Endodermal cell (in vitro differentiated cells): ENCODE measurements at regions not wholly inside any gene's neighbourhood (a gene's known extent, or its start where the extent isn't known, plus 50 kb on each side); places are given as distances from the start of the nearest gene placed in this dataset.

Experiments used
- DNase-seq: peaks from one replicate; pipeline ENCODE4 v3.0.0-alpha.2; 2017
- H3K27ac ChIP-seq: 2 replicates; pipeline ENCODE4 v1.5.1; 2013; ENCODE audit warnings: mild to moderate bottlenecking, low read depth, low read length, moderate library complexity
- H3K27me3 ChIP-seq: 2 replicates; pipeline ENCODE4 v1.6.1; 2013; ENCODE audit warnings: mild to moderate bottlenecking, low read length, moderate library complexity; ENCODE audit not compliant: insufficient read depth, control insufficient read depth, poor library complexity, severe bottlenecking
- H3K36me3 ChIP-seq: 2 replicates; pipeline ENCODE4 v1.7.0; 2013; ENCODE audit warnings: mild to moderate bottlenecking, low read length, moderate library complexity; ENCODE audit not compliant: control insufficient read depth, insufficient read depth
- H3K4me1 ChIP-seq: one replicate; pipeline ENCODE4 v1.7.0; 2013; ENCODE audit warnings: low read length; ENCODE audit not compliant: control insufficient read depth, insufficient read depth
- H3K4me3 ChIP-seq: 2 replicates; pipeline ENCODE4 v1.5.1; 2013; ENCODE audit warnings: mild to moderate bottlenecking, low read length, moderate library complexity
- H3K9ac ChIP-seq: 2 replicates; pipeline ENCODE4 v1.6.1; 2013; ENCODE audit warnings: mild to moderate bottlenecking, low read length, moderate library complexity; ENCODE audit not compliant: poor library complexity, severe bottlenecking; ENCODE audit errors: extremely low read depth
- H3K9me3 ChIP-seq: 2 replicates; pipeline ENCODE4 v1.6.1; 2013; ENCODE audit warnings: mild to moderate bottlenecking, low read length, moderate library complexity; ENCODE audit not compliant: control insufficient read depth
- H3K27ac Mint-ChIP-seq: 2 replicates; pipeline ENCODE4 v1.8.0; 2020; ENCODE audit warnings: mixed read lengths
- H3K27me3 Mint-ChIP-seq: 2 replicates; pipeline ENCODE4 v1.8.0; 2021; ENCODE audit warnings: mild to moderate bottlenecking, mixed read lengths; ENCODE audit not compliant: insufficient read depth
- H3K36me3 Mint-ChIP-seq: 2 replicates; pipeline ENCODE4 v1.8.0; 2020; ENCODE audit warnings: low read depth, mixed read lengths
- H3K4me1 Mint-ChIP-seq: 2 replicates; pipeline ENCODE4 v1.8.0; 2020; ENCODE audit warnings: mixed read lengths
- H3K4me3 Mint-ChIP-seq: 2 replicates; pipeline ENCODE4 v1.8.0; 2020; ENCODE audit warnings: mild to moderate bottlenecking, moderate library complexity, mixed read lengths
- H3K9me3 Mint-ChIP-seq: 2 replicates; pipeline ENCODE4 v1.8.0; 2020; ENCODE audit warnings: mild to moderate bottlenecking, mixed read lengths
- WGBS, 2 experiments: methylation state at CpG; one replicate each; pipeline versions ENCODE4 v1.1.5 to v1.1.7; 2013; ENCODE audit warnings: missing lambda C conversion rate in 2 of 2, mixed read lengths in 1 of 2; ENCODE audit not compliant: insufficient coverage in 1 of 2, insufficient read length in 1 of 2; 5-methylcytosine and 5-hydroxymethylcytosine counted together
- TF ChIP-seq, protein P1 (sequence below): fragments of 200-600 bp; sonication (generic); conservative IDR thresholded peaks from 2 replicates; pipeline ENCODE4 v1.5.0; 2021; ENCODE audit warnings: antibody characterized with exemption, mild to moderate bottlenecking

DNA sequence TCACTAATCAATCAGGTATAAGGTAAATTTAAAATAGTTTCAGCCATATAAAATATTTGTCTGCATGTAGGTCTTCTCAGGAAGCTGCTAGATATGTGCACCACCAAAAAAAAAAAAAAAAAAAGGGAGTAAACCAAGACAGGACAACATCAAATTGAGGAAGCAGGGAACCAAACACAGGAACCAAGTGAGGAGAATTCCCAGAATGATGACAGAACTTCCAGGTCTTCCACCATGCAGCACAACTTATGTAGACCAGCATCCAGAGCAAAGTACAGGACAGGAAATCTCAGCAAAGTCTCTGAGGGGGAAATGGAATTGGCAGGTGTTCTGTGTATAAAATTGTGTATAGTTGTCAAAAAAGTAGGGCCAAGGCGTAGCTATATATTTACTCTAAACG, 101.2 kb upstream of the CTSC start:
- DNase-seq: no peak
- H3K4me1 Mint-ChIP-seq: no peaks in the 10 kb centered on the region
- H3K36me3 Mint-ChIP-seq: no peaks in the 10 kb centered on the region
- no peak overlapping the region for H3K4me3 Mint-ChIP-seq
- no peak overlapping the region for H3K9ac ChIP-seq
- no peaks in the 10 kb centered on the region for H3K27me3 ChIP-seq
- H3K9me3 ChIP-seq: peaks cover 6% of the 10 kb centered on the region
- TF ChIP-seq, protein P1, sequence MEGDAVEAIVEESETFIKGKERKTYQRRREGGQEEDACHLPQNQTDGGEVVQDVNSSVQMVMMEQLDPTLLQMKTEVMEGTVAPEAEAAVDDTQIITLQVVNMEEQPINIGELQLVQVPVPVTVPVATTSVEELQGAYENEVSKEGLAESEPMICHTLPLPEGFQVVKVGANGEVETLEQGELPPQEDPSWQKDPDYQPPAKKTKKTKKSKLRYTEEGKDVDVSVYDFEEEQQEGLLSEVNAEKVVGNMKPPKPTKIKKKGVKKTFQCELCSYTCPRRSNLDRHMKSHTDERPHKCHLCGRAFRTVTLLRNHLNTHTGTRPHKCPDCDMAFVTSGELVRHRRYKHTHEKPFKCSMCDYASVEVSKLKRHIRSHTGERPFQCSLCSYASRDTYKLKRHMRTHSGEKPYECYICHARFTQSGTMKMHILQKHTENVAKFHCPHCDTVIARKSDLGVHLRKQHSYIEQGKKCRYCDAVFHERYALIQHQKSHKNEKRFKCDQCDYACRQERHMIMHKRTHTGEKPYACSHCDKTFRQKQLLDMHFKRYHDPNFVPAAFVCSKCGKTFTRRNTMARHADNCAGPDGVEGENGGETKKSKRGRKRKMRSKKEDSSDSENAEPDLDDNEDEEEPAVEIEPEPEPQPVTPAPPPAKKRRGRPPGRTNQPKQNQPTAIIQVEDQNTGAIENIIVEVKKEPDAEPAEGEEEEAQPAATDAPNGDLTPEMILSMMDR: no peak
- no peaks in the 10 kb centered on the region for H3K36me3 ChIP-seq
- H3K9me3 Mint-ChIP-seq: peaks cover 9% of the 10 kb centered on the region
- no peak overlapping the region for H3K27ac Mint-ChIP-seq
- no peak overlapping the region for H3K27ac ChIP-seq
- no peaks in the 10 kb centered on the region for H3K27me3 Mint-ChIP-seq
- no peak overlapping the region for H3K4me3 ChIP-seq
- 85 to 100% methylated on average over 1 to 2 of the region's 2 CpGs for WGBS, 2 experiments
- no peaks in the 10 kb centered on the region for H3K4me1 ChIP-seq

DNA sequence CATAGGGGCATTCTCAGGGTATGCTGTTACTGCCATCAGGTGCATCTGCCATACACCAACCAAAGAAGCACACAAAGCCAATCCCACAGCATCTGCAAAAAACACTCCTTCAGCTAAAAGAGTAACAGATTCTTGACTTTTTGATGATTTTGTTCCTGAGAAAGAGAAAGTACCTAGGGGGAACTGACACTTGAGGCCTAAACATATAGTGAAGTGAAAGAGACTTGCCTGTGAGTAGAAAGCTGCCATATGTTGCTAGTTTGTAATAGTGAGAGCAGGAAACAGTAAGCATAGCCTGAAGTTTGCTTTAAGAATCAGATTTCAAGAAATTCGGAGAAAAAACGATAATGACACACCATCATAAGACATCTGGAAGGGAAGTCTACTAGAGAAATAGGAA, 97.9 kb upstream of the CTSC start:
- no peaks in the 10 kb centered on the region for H3K27me3 Mint-ChIP-seq
- H3K36me3 Mint-ChIP-seq: no peaks in the 10 kb centered on the region
- H3K27me3 ChIP-seq: no peaks in the 10 kb centered on the region
- H3K27ac Mint-ChIP-seq: no peak overlapping the region
- H3K9ac ChIP-seq: no peak overlapping the region
- WGBS, 2 experiments: 93 to 100% methylated on average over 1 to 2 of the region's 2 CpGs
- H3K36me3 ChIP-seq: no peaks in the 10 kb centered on the region
- DNase-seq: no peak
- no peak overlapping the region for H3K4me3 ChIP-seq
- no peak overlapping the region for H3K27ac ChIP-seq
- H3K9me3 Mint-ChIP-seq: peaks cover 9% of the 10 kb centered on the region
- H3K4me1 Mint-ChIP-seq: peaks cover 17% of the 10 kb centered on the region
- H3K4me1 ChIP-seq: no peaks in the 10 kb centered on the region
- peaks cover 6% of the 10 kb centered on the region for H3K9me3 ChIP-seq
- no peak overlapping the region for H3K4me3 Mint-ChIP-seq
- TF ChIP-seq, protein P1: no peak

DNA sequence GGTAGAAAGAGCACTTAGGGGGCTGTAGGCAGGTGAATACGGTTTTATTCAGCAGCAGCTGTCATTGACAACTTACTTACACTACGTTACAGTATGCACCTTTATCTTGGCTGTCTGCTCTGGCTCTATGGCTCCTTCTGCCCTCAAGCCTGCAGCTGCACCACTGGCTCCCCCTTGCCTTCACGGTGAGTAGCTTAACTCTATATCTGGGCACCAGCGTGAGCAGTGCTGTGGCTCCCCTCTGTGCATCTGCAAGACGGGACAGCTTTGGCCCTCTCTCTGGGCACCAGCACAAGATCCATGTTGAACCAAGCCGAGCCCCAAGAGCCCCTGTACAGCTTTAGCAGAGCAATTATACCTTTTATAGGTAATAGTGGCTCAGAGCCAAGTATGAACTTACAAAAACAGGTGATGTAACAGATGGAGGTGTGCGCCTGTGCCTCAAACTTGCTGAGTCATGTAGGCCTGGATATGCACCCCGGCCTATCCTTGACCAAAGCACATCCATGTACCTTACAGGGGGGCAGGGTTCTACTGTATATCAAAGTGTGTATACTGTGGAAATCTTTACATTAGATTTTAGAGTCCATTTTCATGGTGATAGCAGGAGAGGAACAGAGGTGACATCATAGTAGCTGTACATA, 96.9 kb upstream of the CTSC start:
- peaks cover 19% of the 10 kb centered on the region for H3K4me1 Mint-ChIP-seq
- no peak overlapping the region for H3K27ac Mint-ChIP-seq
- no peaks in the 10 kb centered on the region for H3K36me3 Mint-ChIP-seq
- TF ChIP-seq, protein P1: no peak
- no peak for DNase-seq
- H3K9me3 ChIP-seq: peaks cover 6% of the 10 kb centered on the region
- H3K4me3 Mint-ChIP-seq: no peak overlapping the region
- H3K27me3 ChIP-seq: no peaks in the 10 kb centered on the region
- H3K4me3 ChIP-seq: no peak overlapping the region
- H3K36me3 ChIP-seq: no peaks in the 10 kb centered on the region
- no peak overlapping the region for H3K27ac ChIP-seq
- no peak overlapping the region for H3K9ac ChIP-seq
- 79 to 95% methylated on average over 4 to 8 of the region's 8 CpGs for WGBS, 2 experiments
- H3K9me3 Mint-ChIP-seq: peaks cover 9% of the 10 kb centered on the region
- H3K4me1 ChIP-seq: no peaks in the 10 kb centered on the region
- H3K27me3 Mint-ChIP-seq: no peaks in the 10 kb centered on the region
